ENCODE measurements at regions not wholly inside any gene's neighbourhood (a gene's known extent, or its start where the extent isn't known, plus 50 kb on each side); places are given as distances from the start of the nearest gene placed in this dataset.

GRCh38 chr12:17884581-17884980, 205.4 kb downstream of the RERGL start:
- no peak for TF ChIP-seq CTCF (IDR thresholded peaks at IDR 0.05)
- no peak for TF ChIP-seq POLR2A (IDR thresholded peaks at IDR 0.05)
